Parathyroid adenoma (tissue), 2 donors: ENCODE measurements at regions not wholly inside any gene's neighbourhood (a gene's known extent, or its start where the extent isn't known, plus 50 kb on each side); places are given as distances from the start of the nearest gene placed in this dataset.

ENCODE experiments used
- H2AFZ ChIP-seq: fragments of 300-600 bp; sonication (generic); one replicate; pipeline ENCODE4 v1.7.0; 2017; ENCODE audit warnings: antibody characterized with exemption, mild to moderate bottlenecking
- H3K27ac ChIP-seq: fragments of 300-600 bp; sonication (generic); one replicate; pipeline ENCODE4 v1.7.0; 2017
- H3K27me3 ChIP-seq: fragments of 300-600 bp; sonication (generic); one replicate; pipeline ENCODE4 v1.7.0; 2017; ENCODE audit warnings: low read length; ENCODE audit not compliant: control insufficient read depth, insufficient read depth
- H3K36me3 ChIP-seq: fragments of 300-600 bp; sonication (generic); one replicate; pipeline ENCODE4 v1.7.0; 2017; ENCODE audit warnings: low read length; ENCODE audit not compliant: control insufficient read depth, insufficient read depth
- H3K4me1 ChIP-seq: fragments of 300-600 bp; sonication (generic); one replicate; pipeline ENCODE4 v1.7.0; 2017; ENCODE audit warnings: control low read depth
- H3K4me2 ChIP-seq: fragments of 300-600 bp; sonication (generic); one replicate; pipeline ENCODE4 v1.7.0; 2017; ENCODE audit warnings: low read length
- H3K4me3 ChIP-seq: fragments of 300-600 bp; sonication (generic); one replicate; pipeline ENCODE4 v1.7.0; 2017; ENCODE audit warnings: low read depth, low read length
- H3K79me2 ChIP-seq: fragments of 300-600 bp; sonication (generic); one replicate; pipeline ENCODE4 v1.7.0; 2017; ENCODE audit warnings: control low read depth
- H3K9ac ChIP-seq: fragments of 300-600 bp; sonication (generic); one replicate; pipeline ENCODE4 v1.7.0; 2017; ENCODE audit warnings: mild to moderate bottlenecking
- H3K9me3 ChIP-seq: fragments of 300-600 bp; sonication (generic); one replicate; pipeline ENCODE4 v1.7.0; 2017; ENCODE audit warnings: low read length; ENCODE audit not compliant: control insufficient read depth
- TF ChIP-seq, protein P1 (sequence below): fragments of 300-600 bp; sonication (generic); IDR thresholded peaks from one replicate; pipeline ENCODE4 v1.7.0; 2017; ENCODE audit warnings: antibody characterized with exemption, mild to moderate bottlenecking
- donor health status: primary hyperparathyroidism.

DNA sequence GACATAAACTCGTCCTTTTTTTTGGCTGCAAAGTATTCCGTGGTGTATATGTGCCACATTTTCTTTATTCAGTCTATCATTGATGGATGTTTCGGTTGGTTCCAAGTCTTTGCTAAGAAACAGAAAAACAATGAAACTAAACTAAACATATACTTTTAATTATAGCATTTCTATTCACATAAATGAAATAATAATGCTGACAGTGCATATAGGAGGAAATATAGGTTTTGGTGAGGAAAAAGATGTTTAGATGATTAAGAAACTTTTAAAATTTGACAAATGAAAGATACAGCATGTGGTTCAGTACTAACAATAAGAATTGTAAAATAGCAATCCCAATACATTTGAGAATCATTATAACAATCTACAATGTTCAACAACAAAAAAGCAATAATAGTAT lies 1094.5 kb upstream of the CDH6 start:
- Histone ChIP-seq H3K4me1 (no peaks in the 10 kb centered on the region), H3K27me3 (no peaks in the 10 kb centered on the region), H3K4me2 (no peak overlapping the region), H3K9me3 (no peaks in the 10 kb centered on the region), H3K36me3 (no peaks in the 10 kb centered on the region), H3K79me2 (no peaks in the 10 kb centered on the region), H3K4me3 (no peak overlapping the region), H2AFZ (no peak overlapping the region), H3K27ac (no peak overlapping the region), H3K9ac (no peak overlapping the region)
- TF ChIP-seq, protein P1, sequence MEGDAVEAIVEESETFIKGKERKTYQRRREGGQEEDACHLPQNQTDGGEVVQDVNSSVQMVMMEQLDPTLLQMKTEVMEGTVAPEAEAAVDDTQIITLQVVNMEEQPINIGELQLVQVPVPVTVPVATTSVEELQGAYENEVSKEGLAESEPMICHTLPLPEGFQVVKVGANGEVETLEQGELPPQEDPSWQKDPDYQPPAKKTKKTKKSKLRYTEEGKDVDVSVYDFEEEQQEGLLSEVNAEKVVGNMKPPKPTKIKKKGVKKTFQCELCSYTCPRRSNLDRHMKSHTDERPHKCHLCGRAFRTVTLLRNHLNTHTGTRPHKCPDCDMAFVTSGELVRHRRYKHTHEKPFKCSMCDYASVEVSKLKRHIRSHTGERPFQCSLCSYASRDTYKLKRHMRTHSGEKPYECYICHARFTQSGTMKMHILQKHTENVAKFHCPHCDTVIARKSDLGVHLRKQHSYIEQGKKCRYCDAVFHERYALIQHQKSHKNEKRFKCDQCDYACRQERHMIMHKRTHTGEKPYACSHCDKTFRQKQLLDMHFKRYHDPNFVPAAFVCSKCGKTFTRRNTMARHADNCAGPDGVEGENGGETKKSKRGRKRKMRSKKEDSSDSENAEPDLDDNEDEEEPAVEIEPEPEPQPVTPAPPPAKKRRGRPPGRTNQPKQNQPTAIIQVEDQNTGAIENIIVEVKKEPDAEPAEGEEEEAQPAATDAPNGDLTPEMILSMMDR, result no peak

DNA sequence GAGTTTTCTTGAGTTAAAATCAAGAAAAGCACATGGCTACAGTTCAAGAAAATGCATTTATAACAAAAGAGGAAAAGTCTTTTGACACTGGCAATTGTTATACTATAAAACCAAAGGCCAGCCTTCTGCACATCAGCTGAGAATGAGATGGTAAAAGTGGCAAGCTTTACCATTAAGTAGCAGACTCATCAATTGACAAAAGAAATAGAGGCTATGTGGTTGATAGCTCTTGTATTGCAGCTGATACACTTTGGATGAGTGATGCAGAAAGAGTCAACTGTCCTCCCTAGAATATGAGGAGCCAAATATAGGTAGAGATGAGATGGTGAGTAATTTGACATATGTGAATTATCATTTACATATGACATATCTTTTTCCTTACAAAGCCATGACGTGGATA lies 1100.9 kb upstream of the CDH6 start:
- H3K9ac ChIP-seq, result no peak overlapping the region
- H3K79me2 ChIP-seq, result no peaks in the 10 kb centered on the region
- H3K27ac ChIP-seq, result no peak overlapping the region
- no peak overlapping the region for H3K4me2 ChIP-seq
- H3K9me3 ChIP-seq, result no peaks in the 10 kb centered on the region
- no peaks in the 10 kb centered on the region for H3K27me3 ChIP-seq
- no peaks in the 10 kb centered on the region for H3K36me3 ChIP-seq
- no peak overlapping the region for H3K4me3 ChIP-seq
- H2AFZ ChIP-seq, result no peak overlapping the region
- TF ChIP-seq, protein P1, result no peak
- no peaks in the 10 kb centered on the region for H3K4me1 ChIP-seq

DNA sequence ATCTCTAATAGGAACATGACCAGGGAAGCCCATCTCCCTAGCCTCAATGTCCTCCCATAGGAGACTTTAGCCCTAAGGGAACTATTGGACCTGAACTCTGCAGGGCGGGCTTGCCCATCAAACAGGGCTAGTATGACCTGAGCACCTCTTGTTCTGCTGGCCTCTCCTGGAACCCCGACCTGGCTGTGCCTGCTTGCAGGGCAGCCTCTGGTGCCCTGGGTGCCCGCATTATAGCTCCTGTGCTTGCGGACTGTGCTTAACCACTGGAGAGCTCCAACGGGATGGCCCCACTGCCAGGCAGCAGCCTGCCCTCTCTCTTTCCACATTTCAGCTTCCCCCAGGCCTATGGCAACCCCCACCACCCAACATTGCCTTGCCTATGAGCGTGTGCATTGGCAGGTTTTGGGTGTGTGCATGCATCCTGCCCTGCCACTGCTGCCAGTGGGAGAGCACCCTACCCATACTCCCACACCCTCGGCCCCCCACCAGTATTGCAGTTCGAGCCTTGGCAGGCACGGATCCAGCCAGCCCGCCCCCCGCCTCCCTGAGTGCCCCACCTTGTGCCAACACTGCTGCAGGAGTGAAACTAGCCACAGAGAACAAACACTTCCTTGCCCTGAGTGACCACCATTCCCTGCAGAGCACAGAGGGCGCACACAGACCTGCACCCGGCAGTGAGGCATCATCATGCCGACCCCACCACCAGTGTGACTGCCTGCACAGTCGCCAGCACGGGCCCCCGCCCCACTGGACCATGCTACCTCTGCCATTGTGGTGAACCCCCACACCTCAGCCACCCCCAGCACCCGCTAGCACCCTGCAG lies 1123.8 kb upstream of the CDH6 start:
- Histone ChIP-seq H3K27me3 (no peaks in the 10 kb centered on the region), H3K36me3 (no peaks in the 10 kb centered on the region)
- TF ChIP-seq, protein P1, result no peak

DNA sequence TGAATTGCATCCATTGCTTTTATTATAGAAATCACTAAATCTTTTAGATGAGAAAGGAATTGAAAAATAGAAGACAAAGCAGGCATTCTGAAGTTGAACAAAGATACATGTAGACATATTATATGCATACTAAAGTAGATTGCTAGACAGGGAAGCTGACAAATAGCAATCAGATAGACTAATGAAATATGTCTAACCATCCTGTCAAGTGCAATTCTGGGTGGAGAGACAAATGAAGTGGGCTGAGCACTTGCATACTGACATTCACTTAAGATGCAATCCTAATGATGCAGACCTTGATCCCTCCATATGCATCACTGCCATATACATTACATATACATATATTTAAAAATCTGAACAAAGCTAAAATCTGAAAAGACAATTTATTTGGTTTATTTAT lies 1130.0 kb upstream of the CDH6 start:
- Histone ChIP-seq H3K27me3 (no peaks in the 10 kb centered on the region), H3K36me3 (no peaks in the 10 kb centered on the region), H3K9ac (no peak overlapping the region), H3K79me2 (no peaks in the 10 kb centered on the region), H2AFZ (no peak overlapping the region), H3K27ac (no peak overlapping the region), H3K4me2 (no peak overlapping the region), H3K4me3 (no peak overlapping the region), H3K4me1 (no peaks in the 10 kb centered on the region), H3K9me3 (no peaks in the 10 kb centered on the region)
- TF ChIP-seq, protein P1, result no peak

More for the DNA sequence above, 1123.8 kb upstream of the CDH6 start:
- no peak overlapping the region for H3K27ac ChIP-seq
- H3K4me1 ChIP-seq, result no peaks in the 10 kb centered on the region
- no peak overlapping the region for H3K9ac ChIP-seq
- H3K9me3 ChIP-seq, result no peaks in the 10 kb centered on the region
- H2AFZ ChIP-seq, result no peak overlapping the region
- no peak overlapping the region for H3K4me2 ChIP-seq
- H3K4me3 ChIP-seq, result no peak overlapping the region
- H3K79me2 ChIP-seq, result no peaks in the 10 kb centered on the region

DNA sequence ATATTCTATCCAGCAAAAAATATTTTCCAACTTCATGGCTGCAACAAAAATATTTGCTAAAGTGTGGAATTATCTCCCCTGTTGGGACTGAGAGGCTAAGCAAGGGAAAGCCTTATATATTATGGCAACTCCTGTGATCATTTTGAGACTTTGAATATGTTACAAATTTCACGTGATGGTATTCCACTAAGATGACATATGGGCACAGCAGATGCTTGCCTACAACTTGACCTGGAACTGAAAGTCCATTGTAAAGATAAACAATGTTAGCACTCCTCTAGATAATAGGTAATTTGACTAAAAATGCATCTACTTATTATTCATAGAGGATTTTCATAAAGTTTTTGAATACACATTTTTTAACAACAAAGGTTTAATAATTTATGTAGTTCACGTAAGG lies 1141.5 kb upstream of the CDH6 start:
- H3K4me2 ChIP-seq, result no peak overlapping the region
- no peaks in the 10 kb centered on the region for H3K4me1 ChIP-seq
- TF ChIP-seq, protein P1, result no peak
- no peak overlapping the region for H3K9ac ChIP-seq
- no peaks in the 10 kb centered on the region for H3K36me3 ChIP-seq
- H3K9me3 ChIP-seq, result no peaks in the 10 kb centered on the region
- no peaks in the 10 kb centered on the region for H3K79me2 ChIP-seq
- no peak overlapping the region for H3K27ac ChIP-seq
- no peak overlapping the region for H3K4me3 ChIP-seq
- H2AFZ ChIP-seq, result no peak overlapping the region
- H3K27me3 ChIP-seq, result no peaks in the 10 kb centered on the region
